HCT116 (cell line): ENCODE measurements at regions not wholly inside any gene's neighbourhood (a gene's known extent, or its start where the extent isn't known, plus 50 kb on each side); places are given as distances from the start of the nearest gene placed in this dataset.

Experiments used
- ATAC-seq: fragments of 200-7000 bp; cut with Tn5 transposase; 2 replicates; pipeline ENCODE4 v1.9.1; 2020; ENCODE audit warnings: mild to moderate bottlenecking, moderate library complexity
- BruUV-seq: library from RNA; stranded (reverse); fragments of 400-500 nt; replicated peaks from 2 replicates; lab custom pipeline; 2021; lab: Mats Ljungman, UMichigan
- CTCF ChIA-PET: fragments of 300-600 bp; sonication (Branson Sonifier 250); formaldehyde crosslinking; loops from one replicate; lab custom pipeline; 2021; ENCODE audit warnings: antibody characterized with exemption; lab: Charles Lee
- POLR2A ChIA-PET: fragments of 300-600, 350-600 bp; sonication (Branson Sonifier 250); formaldehyde crosslinking; loops from one replicate; lab custom pipeline; 2021; ENCODE audit warnings: antibody characterized with exemption; lab: Charles Lee
- RAD21 ChIA-PET, 2 experiments: fragments of 300-600 bp; sonication (Branson Sonifier 250); formaldehyde crosslinking; loops; one replicate each; lab custom pipeline; 2023; ENCODE audit warnings: low total read pairs in 2 of 2; ENCODE audit not compliant: uncharacterized antibody in 2 of 2, unreplicated experiment in 2 of 2, low non-redundant PET in 1 of 2; lab: Charles Lee
- DNase-seq: peaks from one replicate; pipeline ENCODE4 v3.0.0-alpha.2; 2010; ENCODE audit warnings: low read depth, low spot score
- H2AFZ ChIP-seq: fragments of 200-600 bp; shearing (Covaris generic), sonication (generic); 2 replicates; pipeline ENCODE4 v1.6.1; 2017; ENCODE audit warnings: low read depth, mixed run types, mixed read lengths, antibody characterized with exemption, low read length; ENCODE audit not compliant: poor library complexity, severe bottlenecking
- H3K27ac ChIP-seq: 2 replicates; pipeline ENCODE4 v1.5.1; 2012; ENCODE audit warnings: low read depth, low read length
- H3K27me3 ChIP-seq: fragments of 200-600 bp; sonication (generic); 2 replicates; pipeline ENCODE4 v1.6.1; 2016; ENCODE audit warnings: mixed run types, low read length, mixed read lengths; ENCODE audit not compliant: insufficient read depth
- H3K36me3 ChIP-seq, 2 experiments: fragments of 200-500 bp in 1 of 2; fragments of 200-600 bp in 1 of 2; sonication (Bioruptor generic) in 1 of 2; sonication (generic) in 1 of 2; 2 replicates each; pipeline versions ENCODE4 v1.5.1 to v1.6.1; 2014 to 2016; ENCODE audit warnings: low read length in 2 of 2, inconsistent platforms in 1 of 2, mixed read lengths in 1 of 2, mixed run types in 1 of 2; ENCODE audit not compliant: insufficient read depth in 2 of 2, control insufficient read depth in 1 of 2
- H3K4me1 ChIP-seq, 2 experiments: fragments of 200-600 bp in 1 of 2; sonication (generic) in 1 of 2; 2 replicates each; pipeline versions ENCODE4 v1.5.1 to v1.6.1; 2012 to 2017; ENCODE audit warnings: low read length in 2 of 2, inconsistent platforms in 1 of 2, mild to moderate bottlenecking in 1 of 2, mixed read lengths in 1 of 2, mixed run types in 1 of 2, moderate library complexity in 1 of 2; ENCODE audit not compliant: insufficient read depth in 2 of 2, control insufficient read depth in 1 of 2
- H3K4me2 ChIP-seq: fragments of 200-600 bp; sonication (generic); 2 replicates; pipeline ENCODE4 v1.6.1; 2017; ENCODE audit warnings: mixed run types, low read length, mixed read lengths
- H3K4me3 ChIP-seq, 2 experiments: fragments of 200-600 bp in 1 of 2; sonication (generic) in 1 of 2; replicated peaks in 1 of 2; 2 replicates each; pipeline ENCODE4 v1.5.1; 2011 to 2016; ENCODE audit warnings: low read length in 2 of 2, control low read depth in 1 of 2, low read depth in 1 of 2, mild to moderate bottlenecking in 1 of 2, mixed read lengths in 1 of 2, mixed run types in 1 of 2
- H3K79me2 ChIP-seq: fragments of 200-600 bp; sonication (generic); 2 replicates; pipeline ENCODE4 v1.6.1; 2017; ENCODE audit warnings: mild to moderate bottlenecking, mixed run types, low read length, moderate library complexity, mixed read lengths; ENCODE audit not compliant: insufficient read depth
- H3K9ac ChIP-seq: fragments of 200-600 bp; sonication (generic); 2 replicates; pipeline ENCODE4 v1.6.1; 2016; ENCODE audit warnings: low read length, mixed read lengths
- H3K9me2 ChIP-seq: fragments of 200-600 bp; sonication (generic), shearing (Covaris generic); 2 replicates; pipeline ENCODE4 v1.6.1; 2017; ENCODE audit warnings: mixed run types, mild to moderate bottlenecking, moderate library complexity; ENCODE audit not compliant: insufficient read depth
- H3K9me3 ChIP-seq, 2 experiments: fragments of 200-500 bp in 1 of 2; fragments of 200-600 bp in 1 of 2; sonication (Bioruptor generic) in 1 of 2; sonication (generic) in 1 of 2; 2 replicates each; pipeline ENCODE4 v1.6.1; 2014 to 2017; ENCODE audit warnings: low read length in 2 of 2, mixed read lengths in 2 of 2, inconsistent platforms in 1 of 2, low read depth in 1 of 2, mild to moderate bottlenecking in 1 of 2, mixed run types in 1 of 2, moderate library complexity in 1 of 2; ENCODE audit not compliant: control insufficient read depth in 1 of 2, insufficient read depth in 1 of 2
- H4K20me1 ChIP-seq: fragments of 200-600 bp; sonication (generic), shearing (Covaris generic); 2 replicates; pipeline ENCODE4 v1.6.1; 2017; ENCODE audit warnings: mixed run types, mild to moderate bottlenecking, moderate library complexity; ENCODE audit not compliant: insufficient read depth
- ATF3 ChIP-seq: IDR thresholded peaks from 2 replicates; pipeline ENCODE4 v1.6.1; 2012
- CEBPB ChIP-seq: IDR thresholded peaks from 2 replicates; pipeline ENCODE4 v1.6.1; 2012; ENCODE audit warnings: low read depth
- CTCF ChIP-seq, 3 experiments: fragments of 200-600 bp in 1 of 3; sonication (generic) in 1 of 3; IDR thresholded peaks in 2 of 3; conservative IDR thresholded peaks in 1 of 3; 2 replicates each; pipeline ENCODE4 v1.5.1; 2012 to 2017; ENCODE audit warnings: low read depth in 2 of 3, low read length in 2 of 3, antibody characterized with exemption in 1 of 3, borderline replicate concordance in 1 of 3, control low read depth in 1 of 3, mild to moderate bottlenecking in 1 of 3, mixed read lengths in 1 of 3, mixed run types in 1 of 3, moderate library complexity in 1 of 3; ENCODE audit not compliant: insufficient read depth in 1 of 3
- MAX ChIP-seq: IDR thresholded peaks from 2 replicates; pipeline ENCODE4 v1.6.1; 2012
- RAD21 ChIP-seq: IDR thresholded peaks from 2 replicates; pipeline ENCODE4 v1.6.1; 2012; ENCODE audit warnings: low read depth, mild to moderate bottlenecking
- intact Hi-C: fragments of 100-400 bp; cut with micrococcal nuclease; formaldehyde crosslinking; loops from 2 replicates; pipeline ENCODE4 v1.10.0; 2022

GRCh38 chr10:55098452-55098851 is 297.4 kb upstream of the PCDH15 start:
- Histone ChIP-seq H3K4me1 (no peaks in the 10 kb centered on the region), H3K9me3 (peaks cover 8 to 11% of the 10 kb centered on the region in 2 experiments; a peak in 2 of 4 replicates)
- CTCF ChIA-PET = no interaction called here
- intact Hi-C loops = no loop called here
- no peak for ATAC-seq
- TF ChIP-seq CEBPB = no peak
- no peak for TF ChIP-seq ATF3
- TF ChIP-seq, all 23 proteins: peak for 0
- Histone ChIP-seq H2AFZ (no peak overlapping the region), H3K36me3 (no peaks in the 10 kb centered on the region), H3K79me2 (no peaks in the 10 kb centered on the region), H3K9me2 (no peaks in the 10 kb centered on the region), H3K4me2 (no peak overlapping the region), H3K27ac (no peak overlapping the region), H3K27me3 (no peaks in the 10 kb centered on the region), H4K20me1 (no peaks in the 10 kb centered on the region), H3K4me3 (no peak overlapping the region), H3K9ac (no peak overlapping the region)
- ChIA-PET RAD21 (no interaction called here), POLR2A (no interaction called here)
- BruUV-seq = no TSS peak
- no peak for DNase-seq

GRCh38 chr10:55091691-55092328 is 290.8 kb upstream of the PCDH15 start:
- DNase-seq = no peak
- Histone ChIP-seq H3K4me2 (no peak overlapping the region), H3K9me2 (no peaks in the 10 kb centered on the region), H3K9me3 (peaks cover 5 to 8% of the 10 kb centered on the region in 2 experiments; a peak in 1 of 4 replicates), H3K27ac (no peak overlapping the region), H2AFZ (no peak overlapping the region), H3K4me1 (no peaks in the 10 kb centered on the region), H3K79me2 (no peaks in the 10 kb centered on the region), H3K36me3 (no peaks in the 10 kb centered on the region), H4K20me1 (no peaks in the 10 kb centered on the region), H3K4me3 (no peak overlapping the region), H3K27me3 (no peaks in the 10 kb centered on the region), H3K9ac (no peak overlapping the region)
- intact Hi-C loops = no loop called here
- no peak for ATAC-seq
- POLR2A ChIA-PET = no interaction called here
- RAD21 ChIA-PET = no interaction called here
- TF ChIP-seq MAX (no peak), CTCF (IDR thresholded peaks at IDR 0.05 in 2 of 3, conservative IDR thresholded peaks at IDR 0.05 in 1 of 3; ENCODE audit: borderline replicate concordance in 1 of 3, insufficient read depth in 1 of 3, low read depth in 2 of 3, low read length in 2 of 3) (peak; percentile 6 to 63 (median 45); a peak in 4 of 6 replicates), RAD21 (peak; percentile 30; the same call in 1 of the 2 replicates)
- no TSS peak for BruUV-seq
- CTCF ChIA-PET = no interaction called here
